ENCODE measurements at regions not wholly inside any gene's neighbourhood (a gene's known extent, or its start where the extent isn't known, plus 50 kb on each side); places are given as distances from the start of the nearest gene placed in this dataset.
A peak's percentile ranks its signal among the peaks of the same experiment; 100 is the strongest.

- DNase-seq = no peak
Measured at GRCh38 chr5:143761663-143762062, 50.3 kb upstream of the HMHB1 start.

- no peak for DNase-seq
Measured at GRCh38 chr5:143760755-143761154, 51.2 kb upstream of the HMHB1 start.

- no peak for DNase-seq
Measured at GRCh38 chr5:143760131-143760505, 51.8 kb upstream of the HMHB1 start.

GRCh38 chr5:143759396-143760130 is 52.4 kb upstream of the HMHB1 start:
- no peak for DNase-seq

- DNase-seq = no peak
Measured at GRCh38 chr5:143758750-143759149, 53.2 kb upstream of the HMHB1 start.

GRCh38 chr5:143758015-143758414 is 53.9 kb upstream of the HMHB1 start:
- DNase-seq = no peak

GRCh38 chr5:143757116-143757515 is 54.8 kb upstream of the HMHB1 start:
- no peak for DNase-seq

- peak in 1 of 2 experiments; percentile 0 for DNase-seq
Measured at GRCh38 chr5:143755966-143756365, 56.0 kb upstream of the HMHB1 start.

GRCh38 chr5:143752165-143752850 is 59.7 kb upstream of the HMHB1 start:
- DNase-seq = no peak

- DNase-seq = no peak
Measured at GRCh38 chr5:143751342-143751741, 60.6 kb upstream of the HMHB1 start.

- DNase-seq = no peak
Measured at GRCh38 chr5:143749581-143750205, 62.3 kb upstream of the HMHB1 start.

- DNase-seq = no peak
Measured at GRCh38 chr5:143748516-143748915, 63.4 kb upstream of the HMHB1 start.

GRCh38 chr5:143742951-143743350 is 69.0 kb upstream of the HMHB1 start:
- DNase-seq = no peak

- DNase-seq = no peak
Measured at GRCh38 chr5:143741421-143741820, 70.5 kb upstream of the HMHB1 start.

- no peak for DNase-seq
Measured at GRCh38 chr5:143740956-143741355, 71.0 kb upstream of the HMHB1 start.

GRCh38 chr5:143739746-143740145 is 72.2 kb upstream of the HMHB1 start:
- no peak for DNase-seq

- DNase-seq = peak in 1 of 2 experiments; percentile 19
Measured at GRCh38 chr5:143738417-143739401, 73.3 kb upstream of the HMHB1 start.

GRCh38 chr5:143737062-143737461 is 74.9 kb upstream of the HMHB1 start:
- DNase-seq = no peak

- no peak for DNase-seq
Measured at GRCh38 chr5:143734456-143734780, 77.5 kb upstream of the HMHB1 start.

GRCh38 chr5:143733665-143734455 is 78.1 kb upstream of the HMHB1 start:
- DNase-seq = no peak

GRCh38 chr5:143732402-143732801 is 79.6 kb upstream of the HMHB1 start:
- DNase-seq = no peak

- DNase-seq = no peak
Measured at GRCh38 chr5:143730112-143730801, 81.7 kb upstream of the HMHB1 start.
